IPS DF 4.7 (cell line): ENCODE measurements at regions not wholly inside any gene's neighbourhood (a gene's known extent, or its start where the extent isn't known, plus 50 kb on each side); places are given as distances from the start of the nearest gene placed in this dataset.

Experiments
- DNase-seq: peaks from one replicate; pipeline ENCODE4 v3.0.0-alpha.2; 2013; ENCODE audit warnings: low spot score; ENCODE audit errors: extremely low read depth

GRCh38 chr2:71779774-71780105 lies 326.4 kb downstream of the DYSF start:
- no peak for DNase-seq

GRCh38 chr2:71778936-71779773 lies 325.8 kb downstream of the DYSF start:
- DNase-seq = no peak

- DNase-seq = no peak
Observed at GRCh38 chr2:71778514-71778913, 325.2 kb downstream of the DYSF start.

- no peak for DNase-seq
Observed at GRCh38 chr2:71777946-71778345, 324.6 kb downstream of the DYSF start.

GRCh38 chr2:71776227-71776626 lies 322.9 kb downstream of the DYSF start:
- no peak for DNase-seq

- DNase-seq = no peak
Observed at GRCh38 chr2:71773218-71773617, 319.9 kb downstream of the DYSF start.

- no peak for DNase-seq
Observed at GRCh38 chr2:71772510-71773172, 319.3 kb downstream of the DYSF start.

GRCh38 chr2:71767663-71768062 lies 314.3 kb downstream of the DYSF start:
- DNase-seq = no peak

- no peak for DNase-seq
Observed at GRCh38 chr2:71759060-71759459, 305.7 kb downstream of the DYSF start.

GRCh38 chr2:71757351-71757750 lies 304.0 kb downstream of the DYSF start:
- DNase-seq = no peak

- no peak for DNase-seq
Observed at GRCh38 chr2:71756280-71756906, 303.0 kb downstream of the DYSF start.

- DNase-seq = no peak
Observed at GRCh38 chr2:71751590-71751989, 298.2 kb downstream of the DYSF start.

- DNase-seq = no peak
Observed at GRCh38 chr2:71749671-71750101, 296.3 kb downstream of the DYSF start.

GRCh38 chr2:71748227-71748626 lies 294.9 kb downstream of the DYSF start:
- no peak for DNase-seq

- no peak for DNase-seq
Observed at GRCh38 chr2:71747559-71747958, 294.2 kb downstream of the DYSF start.

GRCh38 chr2:71746946-71747501 lies 293.7 kb downstream of the DYSF start:
- DNase-seq = no peak

GRCh38 chr2:71744781-71745180 lies 291.4 kb downstream of the DYSF start:
- DNase-seq = no peak

GRCh38 chr2:71743995-71744675 lies 290.8 kb downstream of the DYSF start:
- DNase-seq = no peak

GRCh38 chr2:71742953-71743601 lies 289.7 kb downstream of the DYSF start:
- no peak for DNase-seq

GRCh38 chr2:71736986-71737385 lies 283.6 kb downstream of the DYSF start:
- no peak for DNase-seq
